Activated CD8-positive, alpha-beta memory T cell treated with anti-CD3 and anti-CD28 coated beads for 24 hours (primary cell): ENCODE measurements at regions not wholly inside any gene's neighbourhood (a gene's known extent, or its start where the extent isn't known, plus 50 kb on each side); places are given as distances from the start of the nearest gene placed in this dataset.

Source experiments
- DNase-seq: peaks from one replicate; pipeline ENCODE4 v3.0.0-alpha.2; 2020

DNA sequence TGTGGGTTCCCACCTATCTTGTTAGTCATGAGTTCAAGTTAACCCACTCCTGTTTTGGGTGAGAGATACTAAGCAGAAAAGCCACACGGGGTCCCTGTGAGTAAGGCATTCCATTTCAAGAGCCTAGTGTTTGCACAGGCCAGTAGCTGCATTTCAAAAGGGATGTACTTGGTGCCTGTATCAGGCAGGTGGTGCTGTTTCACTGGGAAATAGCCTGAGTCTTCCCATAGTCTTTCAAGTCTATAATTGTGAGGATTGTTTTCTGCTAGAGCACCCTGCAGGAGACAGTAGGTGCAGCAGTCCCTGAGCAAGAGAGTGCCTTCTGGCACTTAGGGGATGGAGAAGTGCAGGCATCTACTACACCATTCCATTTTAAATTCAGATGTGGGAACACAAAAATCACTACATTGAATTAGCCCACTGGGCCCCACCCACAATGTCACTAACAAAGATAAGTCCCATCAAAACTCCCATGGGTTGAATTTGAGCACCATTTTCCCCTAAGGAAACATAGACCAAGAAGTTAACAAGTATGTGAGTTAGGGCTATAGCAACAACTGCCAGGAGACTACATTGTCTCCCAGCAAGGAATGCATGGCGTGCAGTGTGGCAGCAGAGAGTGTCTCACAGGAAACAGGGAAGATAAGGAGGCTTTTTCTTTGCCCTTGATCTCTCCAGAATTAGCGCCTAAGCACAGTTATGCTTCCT, 263.2 kb downstream of the COX7C start:
- DNase-seq, result no peak

DNA sequence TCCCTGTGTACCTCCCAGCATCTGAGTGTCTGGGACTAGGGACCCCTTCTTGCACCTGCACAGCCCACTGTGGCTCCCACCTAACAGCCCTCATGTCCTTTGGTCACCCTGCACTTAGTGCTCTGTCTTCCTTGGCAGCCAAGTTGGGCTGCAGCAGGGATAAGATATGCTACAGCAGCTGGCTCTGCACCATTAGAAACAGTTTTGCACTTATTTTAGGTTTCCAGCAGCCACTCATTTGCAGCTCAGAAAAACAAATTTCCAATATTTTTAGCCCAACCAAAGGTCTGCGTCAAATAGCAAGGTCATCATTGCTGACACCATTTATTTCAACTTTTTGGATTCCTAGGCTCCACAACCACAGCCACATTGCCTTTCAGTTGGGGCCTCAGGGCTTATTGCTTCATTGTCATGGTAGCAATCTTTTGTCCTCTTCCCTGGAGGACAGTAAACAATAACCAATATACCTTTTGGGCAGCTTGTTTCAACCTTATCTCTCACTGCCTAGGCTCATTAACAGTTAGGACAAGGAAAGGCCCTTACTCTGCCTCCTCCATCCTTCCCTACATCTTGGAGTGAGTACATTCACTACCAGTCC, 263.9 kb downstream of the COX7C start:
- no peak for DNase-seq

DNA sequence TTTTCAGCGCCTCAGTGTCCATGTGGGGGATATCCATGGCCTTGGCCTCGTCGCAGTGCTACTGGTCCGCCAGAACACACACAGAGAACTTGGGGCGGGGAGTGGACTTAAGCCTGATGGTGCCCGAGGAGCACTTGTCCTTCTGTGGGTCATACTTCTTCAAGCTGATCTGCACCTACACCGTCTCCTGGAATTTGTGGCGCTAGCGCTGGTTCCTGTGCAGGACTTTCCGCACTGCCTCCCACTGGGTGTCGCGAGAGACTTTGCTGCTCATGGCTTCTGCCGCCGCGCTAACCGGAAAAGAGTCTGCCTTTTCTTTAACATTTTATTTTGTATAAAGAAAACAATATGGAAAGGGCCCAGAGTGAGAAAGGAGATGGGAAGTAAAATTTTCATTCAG, 266.9 kb downstream of the COX7C start:
- DNase-seq, result no peak

DNA sequence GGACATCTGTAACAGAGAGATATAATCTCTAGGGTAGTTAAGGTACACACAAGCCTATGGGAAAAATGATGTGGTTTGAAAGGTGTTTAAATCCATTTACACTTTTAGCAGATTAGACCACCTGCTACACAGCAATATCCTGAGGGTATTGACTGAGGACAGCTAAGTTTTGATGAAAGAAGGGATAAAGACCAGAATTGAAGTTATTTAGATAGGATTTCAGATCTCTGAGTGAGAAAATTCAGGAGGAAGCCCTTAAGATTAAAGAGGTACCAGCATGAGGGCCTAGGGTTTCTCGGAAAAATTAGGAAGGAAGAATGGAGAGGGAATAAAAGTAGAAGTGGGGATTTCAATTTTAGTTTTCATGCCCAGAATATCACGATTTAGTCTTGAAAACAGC, 267.3 kb downstream of the COX7C start:
- no peak for DNase-seq

DNA sequence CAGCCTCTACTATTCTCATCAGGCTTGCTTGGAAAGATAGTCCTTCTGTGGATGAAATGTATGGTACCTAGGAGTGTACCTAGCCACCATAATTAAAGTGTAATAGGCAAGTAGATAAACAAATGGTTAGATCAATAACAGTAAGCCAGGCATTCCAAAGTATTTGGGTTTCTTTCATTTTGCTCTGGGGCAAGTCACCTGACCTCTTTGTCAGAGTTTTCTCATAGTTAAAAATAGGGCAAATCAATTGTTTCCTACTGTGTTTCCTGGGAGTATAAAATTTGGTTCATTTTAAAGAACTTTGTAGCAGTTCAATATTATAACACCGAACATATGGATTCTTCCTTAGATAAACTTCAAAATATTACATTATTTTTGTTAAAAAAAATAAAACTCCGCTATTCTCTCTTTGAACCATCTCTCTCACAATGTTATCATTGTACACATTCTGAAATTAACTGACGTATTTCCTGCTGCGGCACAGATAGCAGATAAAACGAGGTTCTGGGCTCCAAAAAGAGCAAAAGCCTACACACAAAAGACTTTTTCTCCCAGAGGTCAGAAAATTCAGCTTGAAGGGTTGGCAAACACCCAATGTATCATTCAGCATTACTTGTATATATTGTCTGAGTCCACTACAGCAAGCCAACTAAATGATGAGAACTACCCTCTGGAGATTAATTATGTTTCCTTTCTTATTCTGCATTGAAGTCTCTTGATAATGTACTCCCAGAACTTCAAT, 267.9 kb downstream of the COX7C start:
- no peak for DNase-seq

DNA sequence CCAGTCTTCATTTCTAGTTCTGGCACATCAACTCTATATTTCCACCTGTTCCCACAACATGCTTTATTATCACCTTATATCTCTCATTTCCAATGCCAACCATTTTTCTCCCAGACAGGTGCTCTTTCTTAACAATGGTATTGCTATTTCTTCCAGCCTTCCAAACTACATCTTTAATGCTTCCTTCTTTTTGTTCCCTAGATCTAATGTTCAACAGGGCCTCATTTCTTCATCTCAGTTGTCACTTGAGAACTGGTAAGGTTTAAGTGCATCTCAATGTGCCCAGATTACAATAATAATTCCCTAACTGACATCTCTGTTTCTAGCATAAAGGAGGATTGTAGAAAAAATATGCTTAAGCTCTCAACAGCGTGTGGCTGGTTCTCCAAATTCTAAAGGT, 272.6 kb downstream of the COX7C start:
- DNase-seq, result no peak

DNA sequence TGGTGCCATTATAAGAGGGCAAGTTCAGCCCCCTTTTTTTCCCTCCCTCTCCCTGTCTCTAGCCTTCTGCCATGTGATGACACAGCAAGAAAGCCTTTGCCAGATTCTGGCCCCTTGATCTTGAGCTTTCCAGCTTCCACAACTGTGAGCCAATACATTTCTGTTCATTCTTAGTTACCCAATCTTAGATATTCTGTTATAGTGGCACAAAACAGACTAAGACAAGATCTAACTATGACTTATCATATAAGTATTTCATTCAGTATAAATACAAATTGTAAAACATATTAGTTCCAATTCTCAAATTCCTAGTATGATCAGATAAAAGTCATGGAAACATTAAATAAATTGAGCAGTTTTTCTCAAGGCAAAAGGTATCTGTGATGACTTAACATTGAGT, 276.3 kb downstream of the COX7C start:
- DNase-seq, result no peak

DNA sequence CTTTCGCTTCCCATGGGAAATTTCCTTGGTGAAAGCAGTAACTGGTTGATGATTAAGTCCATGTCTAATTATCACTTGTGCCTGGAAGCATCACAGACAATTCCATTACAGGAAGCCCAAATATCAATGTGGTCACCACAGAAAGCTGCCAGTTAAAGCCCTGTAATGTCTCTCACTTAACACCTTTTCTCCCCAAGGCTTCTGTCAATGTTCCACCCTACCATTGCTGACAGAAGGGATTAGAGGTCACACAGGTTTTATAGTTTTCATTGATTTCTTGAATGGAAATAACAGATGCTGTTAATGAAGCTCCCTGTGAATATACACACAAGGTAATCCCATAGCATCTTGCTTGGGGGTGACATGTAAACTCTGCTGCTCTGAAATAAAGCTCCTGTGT, 279.2 kb downstream of the COX7C start:
- DNase-seq, result no peak

DNA sequence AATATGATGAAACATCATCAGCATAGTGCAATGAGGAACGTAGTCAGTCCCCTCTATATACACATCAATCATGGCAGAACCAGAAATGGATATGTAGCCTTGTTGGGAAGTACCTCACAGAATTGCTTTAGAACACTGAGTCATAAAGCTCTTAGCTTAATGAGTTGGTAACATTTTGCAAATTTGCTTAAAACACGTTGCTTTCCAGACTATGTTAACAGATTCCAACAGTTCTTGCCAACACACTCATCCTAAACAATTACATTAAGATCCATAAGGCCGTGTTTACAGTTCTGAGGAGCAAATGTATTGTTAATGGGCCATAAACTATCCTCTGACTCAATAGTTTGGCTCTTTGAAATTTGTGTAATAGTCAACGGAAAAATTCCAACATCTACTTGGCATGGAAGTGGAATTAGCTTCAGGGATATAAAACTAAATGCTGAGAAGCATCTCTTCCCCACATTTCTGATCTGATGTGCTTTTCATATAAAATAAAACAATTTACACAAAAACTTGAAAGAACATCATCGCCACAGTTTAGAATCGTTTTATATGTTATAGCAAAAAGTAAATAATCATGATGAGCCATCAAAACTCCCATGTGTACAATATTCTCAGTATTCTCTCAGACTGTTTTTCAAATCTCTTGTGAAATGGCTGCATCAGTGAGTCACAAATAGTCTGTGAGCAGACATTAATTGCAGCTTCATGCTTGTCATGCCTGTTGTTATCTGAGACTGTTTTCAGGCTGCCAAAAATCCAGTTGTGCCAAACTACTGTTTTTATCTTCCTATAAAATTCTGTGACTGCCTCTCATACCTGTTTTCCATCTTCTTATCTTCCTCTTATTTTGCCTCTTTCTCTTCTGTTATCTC, 291.9 kb downstream of the COX7C start:
- DNase-seq, result no peak

DNA sequence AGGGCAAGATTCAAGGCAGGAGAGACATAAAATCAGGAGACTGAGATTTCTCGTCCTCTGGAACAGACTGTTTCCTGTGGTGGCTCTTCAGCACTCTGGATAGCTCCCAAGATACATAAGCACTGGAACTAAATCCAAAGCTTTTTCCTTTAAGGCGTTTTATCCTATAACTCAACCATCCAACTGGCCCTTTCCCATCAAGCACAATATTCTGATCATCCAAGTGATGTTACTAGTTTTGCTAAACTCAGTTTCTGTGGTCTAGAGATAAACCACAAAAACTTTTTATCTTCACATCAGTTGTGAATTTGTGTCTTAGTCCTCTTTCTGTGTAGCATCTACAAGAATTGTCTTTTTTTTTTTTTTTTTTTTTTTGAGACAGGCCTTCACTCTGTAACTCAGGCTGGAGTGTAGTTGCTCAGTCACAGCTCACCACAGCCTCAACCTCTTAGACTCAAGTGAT, 299.4 kb downstream of the COX7C start:
- DNase-seq, result no peak

DNA sequence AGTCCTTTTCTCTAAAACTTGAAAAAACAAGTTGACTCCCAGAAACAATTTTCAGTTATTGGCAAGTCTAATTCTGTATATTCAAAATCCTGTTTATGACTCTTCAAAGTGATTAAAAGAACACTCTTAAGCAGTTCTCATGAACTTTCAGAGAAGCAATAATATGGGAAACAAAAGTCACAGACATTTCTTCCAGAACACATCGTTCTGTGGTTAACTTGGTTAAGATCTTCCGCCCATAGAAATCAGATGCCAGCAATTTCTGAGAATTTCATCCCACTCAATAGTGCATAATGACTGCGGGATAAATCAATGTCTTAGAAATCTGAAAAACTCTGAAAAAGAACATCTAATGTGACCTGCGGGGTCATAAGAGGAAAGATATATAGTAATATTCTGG, 300.5 kb downstream of the COX7C start:
- DNase-seq, result no peak

DNA sequence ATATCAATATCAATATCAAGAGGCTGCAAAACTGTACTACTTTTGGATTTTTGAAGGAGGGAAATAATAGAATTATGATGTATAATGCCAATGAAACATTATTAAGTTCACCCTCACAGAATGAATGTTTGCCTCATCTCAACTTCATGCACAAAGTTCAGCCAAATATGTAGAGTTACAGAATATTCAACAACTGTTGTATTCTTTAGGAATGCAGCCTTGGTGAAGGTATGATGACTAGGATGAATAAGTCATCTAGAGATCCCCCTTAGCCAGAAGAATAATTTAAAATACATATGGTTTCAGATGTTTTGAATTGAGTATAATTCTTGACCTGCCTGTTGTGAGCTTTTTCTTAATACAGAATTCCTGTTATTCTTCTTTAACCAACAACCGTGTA, 308.3 kb downstream of the COX7C start:
- no peak for DNase-seq

DNA sequence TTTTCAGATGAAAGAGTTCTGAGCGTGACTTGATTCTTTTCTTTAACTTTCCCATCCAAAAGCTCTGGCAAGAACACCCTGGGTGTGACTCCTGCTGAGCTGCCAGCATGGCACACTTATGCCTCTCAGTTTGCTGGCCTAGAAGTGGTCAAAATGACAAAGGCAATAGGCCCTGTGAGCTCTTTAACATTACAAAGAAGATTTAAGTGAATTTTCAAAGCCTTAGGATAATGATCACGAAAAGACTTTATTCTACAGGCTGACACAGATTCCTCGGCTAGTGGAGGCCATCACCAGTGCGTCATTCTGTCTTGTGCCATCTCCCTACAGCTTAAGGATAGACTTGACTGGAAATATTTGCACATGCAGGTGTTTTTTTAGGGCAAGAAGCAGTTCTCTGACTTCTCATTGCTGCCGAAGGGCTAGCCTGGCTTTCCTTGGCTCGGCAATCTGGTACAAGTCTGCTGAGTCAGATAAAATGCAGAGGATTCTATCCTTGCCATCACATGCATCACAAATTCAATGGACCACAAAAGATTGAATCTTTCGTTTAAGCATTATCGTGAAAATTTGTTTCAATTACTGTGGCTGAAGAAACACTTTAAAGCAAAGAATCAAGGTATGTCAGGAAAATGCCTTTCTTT, 311.5 kb downstream of the COX7C start:
- DNase-seq, result no peak

DNA sequence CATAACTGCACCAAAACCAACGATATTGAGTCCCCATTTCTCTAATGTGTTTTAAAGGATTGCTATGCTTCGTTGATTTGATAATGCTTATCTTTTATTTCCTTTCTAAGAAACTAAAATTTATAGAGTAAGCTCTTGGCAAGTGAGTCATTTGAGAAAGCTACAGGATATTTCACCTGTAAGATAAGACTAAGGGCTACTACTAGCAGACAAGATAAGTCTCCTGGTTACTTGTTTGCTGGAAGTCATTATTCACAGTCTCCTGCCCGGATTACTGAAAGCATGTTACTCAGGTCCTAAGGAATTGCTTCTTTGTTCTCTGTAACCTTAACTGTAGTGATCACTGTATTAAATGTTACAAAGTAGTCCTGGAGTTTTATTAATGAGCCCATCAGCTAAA, 315.9 kb upstream of the RASA1 start:
- no peak for DNase-seq

DNA sequence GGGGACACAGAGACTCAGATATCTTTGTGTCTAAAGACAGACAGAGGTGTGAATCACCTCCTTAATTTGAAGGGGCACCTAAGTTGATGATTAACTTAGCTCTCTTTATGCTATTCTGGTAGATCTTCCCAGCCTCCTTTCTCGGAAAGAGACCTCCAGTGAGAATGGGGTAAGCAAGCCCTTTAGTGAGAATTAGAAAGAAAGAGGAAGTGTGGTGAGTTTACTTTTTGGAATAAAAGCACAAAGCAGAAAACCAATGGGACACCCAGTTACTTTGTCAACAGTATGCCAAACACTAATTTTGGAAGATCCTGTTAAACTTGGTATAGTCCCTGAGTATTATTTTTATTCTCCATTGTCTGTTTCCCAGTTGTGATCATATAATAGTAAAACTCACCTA, 302.8 kb upstream of the RASA1 start:
- no peak for DNase-seq

DNA sequence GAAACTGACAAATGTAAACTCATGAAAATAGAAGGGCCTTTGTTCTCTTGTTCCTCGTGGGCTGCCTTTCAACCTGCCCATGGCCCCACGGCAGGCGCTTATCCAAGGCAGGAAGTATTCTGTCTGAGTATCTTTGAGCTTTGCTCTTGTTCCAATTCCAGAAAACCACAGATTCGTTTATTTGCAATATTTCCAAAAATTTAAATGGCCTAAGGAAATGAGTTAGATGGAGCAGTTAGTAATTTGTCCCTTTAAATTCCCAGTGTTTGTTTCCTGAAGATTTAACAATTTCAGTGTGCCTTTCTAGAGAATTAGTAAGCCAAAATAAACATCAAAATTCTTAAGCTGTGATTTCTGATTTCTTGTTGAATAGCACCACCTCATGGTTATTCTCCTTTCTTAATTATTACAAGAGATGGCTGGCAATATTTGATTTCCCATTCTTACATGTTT, 299.4 kb upstream of the RASA1 start:
- no peak for DNase-seq

DNA sequence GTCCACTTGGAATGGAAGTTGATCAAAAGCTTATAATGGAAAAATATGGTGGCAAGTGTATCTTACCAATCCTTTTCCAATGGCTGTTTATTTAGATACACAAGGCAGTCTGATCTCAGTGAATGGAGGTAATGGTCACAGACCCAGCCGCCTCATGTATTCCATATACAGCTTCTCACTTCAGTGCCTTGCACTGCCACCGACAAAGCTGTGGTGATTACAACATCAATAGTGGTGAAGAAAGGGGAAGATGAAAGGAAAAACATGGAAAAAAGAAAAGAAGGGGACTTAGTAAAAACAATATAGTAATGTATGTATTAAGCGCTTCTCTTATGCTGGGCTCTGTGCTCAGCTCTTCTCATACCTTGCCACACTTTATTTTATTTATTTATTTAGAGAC, 297.3 kb upstream of the RASA1 start:
- DNase-seq, result no peak

DNA sequence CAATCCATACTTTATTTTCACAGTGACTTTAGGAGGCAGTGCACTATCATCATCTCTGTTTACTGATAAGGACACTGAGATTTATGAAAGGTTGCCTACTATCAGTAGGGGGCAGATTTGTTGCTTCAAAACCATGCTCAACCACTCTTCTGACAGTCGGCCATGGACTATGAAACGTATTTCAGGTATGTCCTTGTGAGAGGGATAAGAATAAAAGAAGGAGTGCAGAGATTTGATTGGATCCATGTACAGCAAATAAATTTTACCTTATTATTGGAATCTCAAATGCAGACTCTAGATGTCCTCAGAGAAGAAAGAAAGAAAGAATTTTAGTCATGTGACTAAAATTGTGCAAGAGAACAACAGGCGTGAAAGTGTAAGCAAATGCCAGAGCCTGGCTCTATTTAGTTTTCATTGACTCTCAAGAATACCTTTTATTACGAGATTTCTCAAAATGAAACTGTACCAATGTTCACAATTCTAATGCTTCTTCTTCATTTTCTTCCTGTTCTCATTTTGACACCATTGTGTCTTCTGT, 296.6 kb upstream of the RASA1 start:
- DNase-seq, result no peak

DNA sequence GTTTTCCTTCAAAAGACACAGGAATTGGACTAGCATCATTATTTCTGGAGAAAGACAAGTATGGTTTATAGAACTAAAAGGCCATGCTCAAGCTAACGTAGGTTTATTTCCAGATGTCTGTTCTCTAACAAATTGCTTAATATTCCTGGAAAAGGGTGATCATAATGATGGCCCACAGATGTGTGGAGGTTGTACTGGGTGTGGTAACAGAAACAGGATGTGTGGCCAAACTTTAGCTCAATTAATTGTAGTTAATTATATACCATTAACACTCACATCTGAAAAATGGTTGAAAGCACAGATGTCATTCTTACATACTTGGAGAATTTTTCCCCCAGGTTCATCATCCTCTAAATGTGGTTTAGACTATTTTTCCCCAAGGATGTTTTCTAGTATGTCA, 292.7 kb upstream of the RASA1 start:
- DNase-seq, result no peak

DNA sequence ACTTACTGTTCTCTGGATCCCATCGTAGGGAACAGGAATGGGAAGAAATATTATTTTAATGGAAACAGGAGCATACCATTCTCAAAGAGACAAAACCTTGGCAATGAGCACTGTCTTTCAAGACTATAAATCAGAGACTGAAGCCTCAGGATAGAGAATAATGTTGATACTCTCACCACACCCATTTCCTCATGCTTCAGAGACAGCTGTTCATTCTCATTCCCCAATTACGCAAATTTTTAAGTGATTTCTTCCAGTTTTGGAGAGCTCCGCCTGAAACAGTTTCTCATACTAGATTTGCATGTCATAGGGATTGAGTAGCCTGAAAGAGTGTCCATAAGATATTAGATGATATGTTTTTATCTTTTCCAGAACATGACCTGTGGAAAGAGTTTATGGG, 290.5 kb upstream of the RASA1 start:
- no peak for DNase-seq

DNA sequence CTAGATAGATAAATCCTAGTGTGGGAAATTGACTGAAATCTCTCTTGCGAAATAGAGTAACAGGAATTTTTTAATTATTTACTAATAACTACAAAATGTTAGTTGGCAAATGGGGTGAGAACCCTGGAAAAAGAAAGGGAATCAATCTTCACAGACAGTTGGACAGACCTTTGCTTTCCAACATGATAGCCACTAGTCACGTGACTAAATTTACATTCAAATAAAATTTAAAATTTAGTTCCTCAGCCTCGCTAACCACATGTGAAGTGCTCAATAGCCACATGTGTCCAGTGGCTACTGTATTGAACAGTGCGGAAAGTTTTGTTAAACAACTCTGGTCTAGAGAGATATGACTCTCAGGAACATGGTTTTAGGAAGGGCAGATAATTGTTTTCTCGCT, 289.9 kb upstream of the RASA1 start:
- DNase-seq, result no peak

DNA sequence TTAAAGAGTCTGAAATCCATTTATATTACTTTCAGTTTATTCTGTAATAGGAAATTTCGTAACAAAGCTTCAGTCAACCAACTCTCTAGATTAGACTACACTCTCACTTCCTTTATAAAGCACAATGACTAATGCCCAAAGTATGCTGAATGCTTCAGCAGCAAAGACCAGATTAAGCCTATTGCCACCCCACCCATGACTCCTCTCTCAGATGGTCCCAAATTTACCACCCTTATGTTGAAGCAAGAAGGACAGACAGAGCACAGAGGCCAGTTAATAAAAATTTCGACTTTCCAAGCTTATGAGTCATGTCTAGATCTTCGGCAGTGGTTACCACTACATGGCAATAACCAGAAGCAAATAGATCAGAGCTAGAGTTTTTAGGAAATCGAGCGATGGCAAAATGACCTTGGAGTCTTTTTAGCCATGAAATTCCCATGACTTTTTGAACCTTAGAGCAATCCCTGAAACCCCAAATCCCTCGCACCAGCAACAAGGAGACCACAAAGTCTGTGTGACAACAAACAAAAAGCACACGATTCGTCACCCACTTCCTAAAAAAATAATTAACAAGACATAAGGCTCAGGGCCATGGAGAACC, 287.8 kb upstream of the RASA1 start:
- no peak for DNase-seq
